Activated CD4-positive, alpha-beta T cell treated with anti-CD3 and anti-CD28 coated beads, Interleukin-2, amount 10 ng/mL, durations not matched to agents 24 days and 14 days (primary cell): ENCODE measurements at regions not wholly inside any gene's neighbourhood (a gene's known extent, or its start where the extent isn't known, plus 50 kb on each side); places are given as distances from the start of the nearest gene placed in this dataset.
"Not testable (repeated sequence)": the region's sequence is repeated elsewhere in the genome, so short reads cannot be mapped to it uniquely, and the experiment has no call there.

Experiments used
- DNase-seq: peaks from one replicate; pipeline ENCODE4 v3.0.0; 2022
- H3K27ac Mint-ChIP-seq: one replicate; pipeline ENCODE4 v1.8.0; 2022; ENCODE audit warnings: mild to moderate bottlenecking, mixed read lengths
- H3K27me3 Mint-ChIP-seq: one replicate; pipeline ENCODE4 v1.8.0; 2022; ENCODE audit warnings: mixed read lengths
- H3K36me3 Mint-ChIP-seq: one replicate; pipeline ENCODE4 v1.8.0; 2022; ENCODE audit warnings: low read depth, mild to moderate bottlenecking, mixed read lengths
- H3K4me1 Mint-ChIP-seq: one replicate; pipeline ENCODE4 v1.8.0; 2021; ENCODE audit warnings: mixed read lengths
- H3K4me3 Mint-ChIP-seq: one replicate; pipeline ENCODE4 v1.8.0; 2022; ENCODE audit warnings: mild to moderate bottlenecking, moderate library complexity, mixed read lengths
- H3K9me3 Mint-ChIP-seq: one replicate; pipeline ENCODE4 v1.8.0; 2021; ENCODE audit warnings: mixed read lengths
- intact Hi-C: fragments of 100-400 bp; cut with micrococcal nuclease; formaldehyde crosslinking; loops from one replicate; pipeline ENCODE4 v1.15.1; 2023

DNA sequence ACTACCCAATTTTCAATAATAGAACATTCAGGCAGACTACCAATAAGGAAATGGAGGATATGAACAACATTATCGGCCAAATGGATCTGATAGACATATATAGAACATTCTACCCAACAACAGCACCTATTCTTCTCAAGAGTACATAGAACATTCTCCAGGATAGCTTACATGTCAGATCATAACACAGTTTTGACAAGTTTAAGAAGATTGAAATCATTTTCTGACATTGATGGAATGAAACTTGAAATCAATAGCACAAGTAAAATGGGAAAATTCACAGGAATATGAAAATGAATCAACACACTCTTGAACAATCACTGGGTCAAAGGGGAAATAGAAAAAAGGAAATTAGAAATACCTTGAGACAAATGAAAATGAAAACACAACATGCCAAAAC lies 94.6 kb upstream of the MEGF10 start:
- Mint-ChIP-seq H3K4me1 (no peaks in the 10 kb centered on the region), H3K4me3 (no peak overlapping the region), H3K36me3 (no peaks in the 10 kb centered on the region), H3K27me3 (peaks cover 12% of the 10 kb centered on the region), H3K9me3 (peaks cover 8% of the 10 kb centered on the region), H3K27ac (no peak overlapping the region)
- no peak for DNase-seq
- intact Hi-C loops = no loop called here

DNA sequence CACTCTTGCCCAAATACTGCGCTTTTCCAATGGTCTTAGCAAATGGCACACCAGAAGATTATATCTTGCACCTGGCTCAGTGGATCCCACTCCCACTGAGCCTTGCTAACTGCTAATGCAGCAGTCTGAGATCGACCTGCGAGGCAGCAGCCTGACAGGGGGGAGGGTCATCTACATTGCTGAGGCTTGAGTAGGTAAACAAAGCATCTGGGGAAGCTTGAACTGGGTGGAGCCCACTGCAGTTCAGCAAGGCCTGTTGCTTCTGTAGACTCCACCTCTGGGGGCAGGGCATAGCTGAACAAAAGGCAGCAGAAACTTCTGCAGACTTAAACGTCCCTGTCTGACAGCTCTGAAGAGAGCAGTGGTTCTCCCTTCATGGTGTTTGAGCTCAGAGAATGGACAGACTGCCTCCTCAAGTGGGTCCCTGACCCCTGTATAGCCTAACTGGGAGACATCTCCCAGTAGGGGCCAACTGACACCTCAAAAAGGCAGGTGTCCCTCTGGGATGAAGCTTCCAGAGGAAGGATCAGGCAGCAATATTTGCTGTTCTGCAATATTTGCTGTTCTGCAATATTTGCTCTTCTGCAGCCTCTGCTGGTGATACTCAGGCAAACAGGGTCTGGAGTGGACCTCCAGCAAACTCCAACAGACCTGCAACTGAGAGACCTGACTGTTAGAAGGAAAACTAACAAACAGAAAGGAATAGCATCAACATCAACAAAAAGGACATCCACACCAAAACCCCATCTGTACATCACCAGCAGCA lies 93.0 kb upstream of the MEGF10 start:
- intact Hi-C loops, H3K36me3 Mint-ChIP-seq, H3K4me1 Mint-ChIP-seq, H3K27ac Mint-ChIP-seq, H3K4me3 Mint-ChIP-seq, DNase-seq: not testable (repeated sequence)
- peaks cover 12% of the 10 kb centered on the region for H3K9me3 Mint-ChIP-seq
- H3K27me3 Mint-ChIP-seq = peaks cover 13% of the 10 kb centered on the region

DNA sequence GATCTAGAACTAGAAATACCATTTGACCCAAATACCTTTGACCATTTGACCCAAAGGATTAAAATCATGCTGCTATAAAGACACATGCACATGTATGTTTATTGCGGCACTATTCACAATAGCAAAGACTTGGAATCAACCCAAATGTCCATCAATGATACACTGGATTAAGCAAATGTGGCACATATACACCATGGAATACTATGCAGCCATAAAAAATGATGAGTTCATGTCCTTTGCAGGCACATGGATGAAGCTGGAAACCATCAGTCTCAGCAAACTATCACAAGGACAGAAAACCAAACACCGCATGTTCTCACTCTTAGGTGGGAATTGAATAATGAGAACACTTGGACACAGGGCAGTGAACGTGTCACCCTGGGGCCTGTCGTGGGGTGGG lies 87.9 kb upstream of the MEGF10 start:
- H3K27ac Mint-ChIP-seq, H3K4me1 Mint-ChIP-seq, DNase-seq, H3K36me3 Mint-ChIP-seq, H3K4me3 Mint-ChIP-seq, intact Hi-C loops: not testable (repeated sequence)
- H3K9me3 Mint-ChIP-seq = peaks cover 12% of the 10 kb centered on the region
- H3K27me3 Mint-ChIP-seq = peaks cover 12% of the 10 kb centered on the region

- Mint-ChIP-seq H3K9me3 (peaks cover 8% of the 10 kb centered on the region), H3K27ac (no peak overlapping the region), H3K4me3 (no peak overlapping the region), H3K36me3 (no peaks in the 10 kb centered on the region), H3K4me1 (no peaks in the 10 kb centered on the region), H3K27me3 (peaks cover 17% of the 10 kb centered on the region)
- intact Hi-C loops = no loop called here
- no peak for DNase-seq
These were observed 86.8 kb upstream of the MEGF10 start for GRCh38 chr5:127203818-127204217.

- Mint-ChIP-seq H3K27ac (no peak overlapping the region), H3K4me1 (no peaks in the 10 kb centered on the region), H3K9me3 (peaks cover 4% of the 10 kb centered on the region), H3K27me3 (peaks cover 18% of the 10 kb centered on the region), H3K4me3 (no peak overlapping the region), H3K36me3 (no peaks in the 10 kb centered on the region)
- DNase-seq = no peak
- intact Hi-C loops = no loop called here
These were observed 85.4 kb upstream of the MEGF10 start for GRCh38 chr5:127205147-127205546.

- H3K4me1 Mint-ChIP-seq = no peaks in the 10 kb centered on the region
- no peak for DNase-seq
- H3K27ac Mint-ChIP-seq = no peak overlapping the region
- no peaks in the 10 kb centered on the region for H3K36me3 Mint-ChIP-seq
- H3K9me3 Mint-ChIP-seq = peaks cover 4% of the 10 kb centered on the region
- H3K4me3 Mint-ChIP-seq = no peak overlapping the region
- intact Hi-C loops = no loop called here
- peaks cover 18% of the 10 kb centered on the region for H3K27me3 Mint-ChIP-seq
These were observed 84.1 kb upstream of the MEGF10 start for GRCh38 chr5:127206320-127207113.

DNA sequence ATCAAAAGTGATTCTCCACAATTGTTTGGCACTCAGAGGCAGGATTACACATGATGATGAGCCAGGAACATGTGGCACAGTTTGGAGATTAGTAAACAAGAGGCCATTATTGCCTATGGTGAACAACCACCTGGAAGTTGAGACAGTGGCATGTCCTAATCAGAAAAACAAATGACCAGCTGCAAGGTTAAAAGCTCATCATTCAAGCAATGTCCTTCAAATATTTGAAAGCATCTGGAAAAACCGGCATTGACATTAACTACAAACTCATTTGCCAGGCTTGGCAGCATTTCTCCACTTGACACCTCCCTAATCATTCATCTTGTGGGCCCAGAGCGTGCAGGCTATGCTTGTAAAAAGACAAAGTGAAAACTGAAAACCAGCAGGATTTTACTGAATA lies 80.6 kb upstream of the MEGF10 start:
- H3K27me3 Mint-ChIP-seq = peaks cover 19% of the 10 kb centered on the region
- intact Hi-C loops = no loop called here
- no peak overlapping the region for H3K4me3 Mint-ChIP-seq
- H3K27ac Mint-ChIP-seq = no peak overlapping the region
- no peaks in the 10 kb centered on the region for H3K4me1 Mint-ChIP-seq
- DNase-seq = no peak
- no peaks in the 10 kb centered on the region for H3K36me3 Mint-ChIP-seq
- H3K9me3 Mint-ChIP-seq = no peaks in the 10 kb centered on the region

GRCh38 chr5:127213231-127213630 lies 77.4 kb upstream of the MEGF10 start:
- Mint-ChIP-seq H3K36me3 (no peaks in the 10 kb centered on the region), H3K27me3 (peaks cover 12% of the 10 kb centered on the region), H3K4me1 (no peaks in the 10 kb centered on the region)

GRCh38 chr5:127216143-127216542 lies 74.5 kb upstream of the MEGF10 start:
- H3K9me3 Mint-ChIP-seq = peaks cover 8% of the 10 kb centered on the region
- peaks cover 9% of the 10 kb centered on the region for H3K27me3 Mint-ChIP-seq
- DNase-seq = no peak
- no peak overlapping the region for H3K27ac Mint-ChIP-seq
- intact Hi-C loops = no loop called here
- no peaks in the 10 kb centered on the region for H3K4me1 Mint-ChIP-seq
- H3K4me3 Mint-ChIP-seq = no peak overlapping the region
- H3K36me3 Mint-ChIP-seq = no peaks in the 10 kb centered on the region

More at GRCh38 chr5:127213231-127213630, 77.4 kb upstream of the MEGF10 start:
- intact Hi-C loops = no loop called here
- DNase-seq = no peak
- H3K4me3 Mint-ChIP-seq = no peak overlapping the region
- H3K9me3 Mint-ChIP-seq = no peaks in the 10 kb centered on the region
- no peak overlapping the region for H3K27ac Mint-ChIP-seq

DNA sequence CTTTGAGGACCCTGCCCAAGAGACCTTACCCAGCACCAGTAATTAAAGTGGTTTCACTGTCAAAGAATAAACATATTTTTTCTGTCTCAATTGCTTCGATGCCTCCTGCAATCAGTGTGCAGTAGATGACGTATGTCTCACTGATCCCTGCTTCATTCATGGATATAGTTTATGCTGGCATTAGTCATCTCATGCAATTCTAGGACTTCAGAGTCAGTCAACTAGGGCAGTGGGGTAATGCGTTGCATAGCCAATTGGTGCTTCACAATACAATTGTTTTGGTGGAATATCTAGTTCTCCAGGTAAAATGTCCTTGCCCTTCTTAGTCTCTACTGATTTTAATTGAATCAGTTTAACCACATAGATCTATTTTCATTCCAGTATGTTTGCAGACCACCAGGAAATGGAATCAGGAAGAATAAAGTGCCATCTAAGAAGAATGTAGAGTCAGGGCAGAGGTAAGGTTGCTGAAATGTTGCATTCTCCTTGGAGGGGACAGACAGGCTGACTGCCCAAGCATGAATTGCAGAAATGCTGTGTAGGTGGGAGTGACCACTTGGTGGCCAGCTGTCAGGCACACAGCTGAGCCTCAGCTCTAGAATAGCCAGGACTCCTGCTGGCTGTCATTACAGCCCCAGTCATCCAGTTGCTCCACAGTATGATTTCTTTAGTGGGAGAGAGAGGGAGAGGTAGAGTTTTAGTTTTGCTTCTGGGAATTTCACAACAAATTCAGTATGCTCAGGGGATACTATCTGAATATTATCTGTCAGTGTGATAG lies 73.5 kb upstream of the MEGF10 start:
- intact Hi-C loops = no loop called here
- DNase-seq = no peak
- Mint-ChIP-seq H3K27me3 (peaks cover 6% of the 10 kb centered on the region), H3K9me3 (peaks cover 8% of the 10 kb centered on the region), H3K27ac (no peak overlapping the region), H3K4me1 (no peaks in the 10 kb centered on the region), H3K4me3 (no peak overlapping the region), H3K36me3 (no peaks in the 10 kb centered on the region)

GRCh38 chr5:127221936-127222335 lies 68.7 kb upstream of the MEGF10 start:
- H3K36me3 Mint-ChIP-seq, H3K4me3 Mint-ChIP-seq, intact Hi-C loops, DNase-seq, H3K27ac Mint-ChIP-seq, H3K27me3 Mint-ChIP-seq, H3K9me3 Mint-ChIP-seq, H3K4me1 Mint-ChIP-seq: not testable (repeated sequence)

DNA sequence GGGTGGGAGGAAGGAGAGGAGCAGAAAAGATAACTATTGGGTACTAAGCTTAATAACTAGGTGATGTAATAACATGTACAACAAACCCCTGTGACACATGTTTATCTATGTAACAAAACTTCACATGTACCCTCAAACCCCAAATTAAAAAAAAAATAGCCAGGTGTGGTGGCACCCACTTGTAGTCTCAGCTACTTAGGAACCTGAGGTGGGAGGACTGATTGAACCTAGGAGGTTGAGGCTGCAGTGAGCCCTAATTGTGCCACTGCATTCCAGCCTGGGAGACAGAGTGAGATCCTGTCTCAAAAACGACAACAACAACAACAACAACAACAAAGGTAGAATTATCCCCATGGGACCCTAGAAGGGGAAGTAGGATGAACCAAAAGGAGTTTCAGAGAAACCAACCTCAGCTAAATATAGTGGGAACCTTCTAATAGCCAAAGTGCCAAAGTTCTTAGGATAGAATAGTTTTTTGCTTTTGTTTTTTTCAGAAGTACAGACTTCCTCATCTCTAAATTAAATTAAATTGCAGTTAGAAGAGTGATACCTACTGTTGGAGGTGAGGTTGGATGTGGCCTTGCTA lies 67.9 kb upstream of the MEGF10 start:
- H3K36me3 Mint-ChIP-seq, H3K4me1 Mint-ChIP-seq, H3K27ac Mint-ChIP-seq, H3K9me3 Mint-ChIP-seq, DNase-seq, H3K4me3 Mint-ChIP-seq, intact Hi-C loops: not testable (repeated sequence)
- peaks cover 12% of the 10 kb centered on the region for H3K27me3 Mint-ChIP-seq

GRCh38 chr5:127223256-127223974 lies 67.2 kb upstream of the MEGF10 start:
- H3K27ac Mint-ChIP-seq = no peak overlapping the region
- no peak overlapping the region for H3K4me3 Mint-ChIP-seq
- H3K9me3 Mint-ChIP-seq = peaks cover 10% of the 10 kb centered on the region
- no peaks in the 10 kb centered on the region for H3K4me1 Mint-ChIP-seq
- intact Hi-C loops = no loop called here
- H3K27me3 Mint-ChIP-seq = peaks cover 11% of the 10 kb centered on the region
- DNase-seq = no peak
- H3K36me3 Mint-ChIP-seq = no peaks in the 10 kb centered on the region
